Hematopoietic multipotent progenitor cell treated with erythropoietin and hydrocortisone succinate and interleukin-3 and kit ligand, for 4 days (in vitro differentiated cells): ENCODE measurements at regions not wholly inside any gene's neighbourhood (a gene's known extent, or its start where the extent isn't known, plus 50 kb on each side); places are given as distances from the start of the nearest gene placed in this dataset.
A peak's percentile ranks its signal among the peaks of the same experiment; 100 is the strongest.

Experiments
- DNase-seq: peaks from one replicate; pipeline ENCODE4 v3.0.0-alpha.2; 2015

GRCh38 chr5:117095346-117096332 is 521.0 kb upstream of the SEMA6A start:
- no peak for DNase-seq

GRCh38 chr5:117094114-117094815 is 519.6 kb upstream of the SEMA6A start:
- DNase-seq = no peak

- no peak for DNase-seq
These were observed 519.0 kb upstream of the SEMA6A start for GRCh38 chr5:117093653-117094052.

- no peak for DNase-seq
These were observed 514.4 kb upstream of the SEMA6A start for GRCh38 chr5:117089001-117089400.

- no peak for DNase-seq
These were observed 513.6 kb upstream of the SEMA6A start for GRCh38 chr5:117088176-117088575.

- DNase-seq = no peak
These were observed 509.4 kb upstream of the SEMA6A start for GRCh38 chr5:117084067-117084466.

GRCh38 chr5:117082977-117083376 is 508.4 kb upstream of the SEMA6A start:
- DNase-seq = no peak

GRCh38 chr5:117077142-117077541 is 502.5 kb upstream of the SEMA6A start:
- DNase-seq = peak; percentile 19

- DNase-seq = no peak
These were observed 497.8 kb upstream of the SEMA6A start for GRCh38 chr5:117072439-117072838.

GRCh38 chr5:117065800-117066199 is 491.2 kb upstream of the SEMA6A start:
- no peak for DNase-seq

- DNase-seq = no peak
These were observed 490.5 kb upstream of the SEMA6A start for GRCh38 chr5:117065161-117065560.

GRCh38 chr5:117060099-117060498 is 485.5 kb upstream of the SEMA6A start:
- no peak for DNase-seq

GRCh38 chr5:117058740-117059139 is 484.1 kb upstream of the SEMA6A start:
- DNase-seq = no peak

- DNase-seq = no peak
These were observed 480.9 kb upstream of the SEMA6A start for GRCh38 chr5:117055517-117055916.

GRCh38 chr5:117054911-117055310 is 480.3 kb upstream of the SEMA6A start:
- no peak for DNase-seq

GRCh38 chr5:117054141-117054540 is 479.5 kb upstream of the SEMA6A start:
- DNase-seq = no peak

- no peak for DNase-seq
These were observed 467.4 kb upstream of the SEMA6A start for GRCh38 chr5:117041926-117042595.

GRCh38 chr5:117039035-117039434 is 464.4 kb upstream of the SEMA6A start:
- no peak for DNase-seq

- DNase-seq = no peak
These were observed 452.8 kb upstream of the SEMA6A start for GRCh38 chr5:117027384-117027783.

GRCh38 chr5:117020999-117021398 is 446.4 kb upstream of the SEMA6A start:
- DNase-seq = no peak

GRCh38 chr5:117013280-117013877 is 438.8 kb upstream of the SEMA6A start:
- no peak for DNase-seq

- DNase-seq = no peak
These were observed 436.0 kb upstream of the SEMA6A start for GRCh38 chr5:117010574-117010973.

GRCh38 chr5:116998024-116998423 is 423.4 kb upstream of the SEMA6A start:
- DNase-seq = no peak
